GM18502 (cell line): ENCODE measurements at regions not wholly inside any gene's neighbourhood (a gene's known extent, or its start where the extent isn't known, plus 50 kb on each side); places are given as distances from the start of the nearest gene placed in this dataset.

ENCODE experiments used
- ATAC-seq: cut with Tn5 transposase; IDR thresholded peaks from one replicate; pipeline ENCODE4 v1.9.1; 2021; ENCODE audit warnings: mild to moderate bottlenecking; ENCODE audit not compliant: unreplicated experiment, poor library complexity

DNA sequence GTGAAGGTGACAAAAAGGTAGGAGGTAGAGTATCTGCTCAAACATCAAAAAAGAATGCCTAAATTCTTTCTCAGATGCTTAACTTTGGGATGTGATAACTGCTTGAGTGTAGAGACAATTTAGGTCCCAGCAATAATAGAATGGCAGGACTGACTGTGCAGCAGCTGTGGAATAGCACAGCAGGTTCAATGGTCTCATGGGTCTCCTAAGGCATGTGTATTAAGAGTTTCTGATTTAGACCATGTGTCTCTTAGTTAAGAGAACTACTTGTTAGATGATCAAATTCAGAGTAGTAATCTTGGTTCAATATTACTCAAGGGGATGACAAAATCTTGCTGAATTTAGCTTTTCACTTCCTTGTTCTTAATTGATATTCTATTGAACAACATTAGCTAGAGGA lies 72.0 kb downstream of the ALX1 start:
- no peak for ATAC-seq

DNA sequence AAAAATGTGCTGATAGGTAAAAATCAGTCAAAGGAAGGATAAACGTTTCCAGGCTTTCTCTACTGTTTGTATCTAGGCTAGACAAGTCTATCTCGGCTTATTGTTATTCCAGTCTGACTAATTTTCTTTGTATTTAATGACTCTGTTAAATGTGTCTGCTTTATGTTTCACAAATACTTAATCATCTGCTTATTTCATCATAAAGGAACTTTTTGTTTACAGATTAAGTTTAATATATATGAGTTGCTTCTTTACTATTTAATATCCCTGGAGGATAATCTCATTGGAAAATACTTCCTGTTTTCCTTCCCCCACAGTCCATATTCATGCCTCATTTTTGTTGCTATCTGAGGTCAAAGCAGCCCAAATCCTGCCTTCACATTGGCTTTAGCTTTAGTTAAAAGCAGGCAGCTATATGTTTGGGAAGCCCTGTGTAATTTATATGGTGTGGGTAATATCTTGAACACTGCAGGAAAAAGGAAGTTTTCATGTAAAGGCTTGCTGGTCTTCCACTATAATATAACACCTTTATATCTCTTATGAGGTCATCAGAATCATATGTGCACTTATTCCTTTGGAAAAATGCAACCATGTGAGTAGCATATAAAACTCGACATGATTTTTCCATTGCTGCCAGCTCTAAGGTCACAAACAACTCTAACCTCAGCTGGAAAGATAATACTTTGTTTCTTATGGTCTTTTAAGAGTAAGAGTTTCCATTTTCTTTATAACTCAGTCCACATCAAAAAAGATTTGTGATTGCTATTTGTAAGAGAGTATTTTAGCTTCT lies 76.8 kb downstream of the ALX1 start:
- no peak for ATAC-seq

DNA sequence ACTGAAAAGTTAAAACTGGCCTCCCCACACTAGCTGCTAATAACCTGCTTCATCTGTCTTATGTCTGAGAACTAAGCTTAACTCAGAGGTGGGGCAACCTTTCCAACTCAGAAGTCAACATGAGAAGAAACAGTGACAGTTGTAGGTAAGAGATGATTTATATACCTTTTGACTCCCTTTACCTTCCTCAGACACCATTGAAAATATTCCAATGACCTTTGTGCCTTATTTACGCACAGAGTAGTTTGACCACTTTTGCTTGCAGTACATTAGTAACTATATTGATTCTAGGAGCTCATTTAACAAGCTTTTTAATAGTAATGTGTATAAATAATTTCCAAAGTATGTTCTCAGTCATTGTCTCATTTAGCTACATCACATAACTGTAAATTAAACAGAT lies 77.6 kb downstream of the ALX1 start:
- ATAC-seq: no peak

DNA sequence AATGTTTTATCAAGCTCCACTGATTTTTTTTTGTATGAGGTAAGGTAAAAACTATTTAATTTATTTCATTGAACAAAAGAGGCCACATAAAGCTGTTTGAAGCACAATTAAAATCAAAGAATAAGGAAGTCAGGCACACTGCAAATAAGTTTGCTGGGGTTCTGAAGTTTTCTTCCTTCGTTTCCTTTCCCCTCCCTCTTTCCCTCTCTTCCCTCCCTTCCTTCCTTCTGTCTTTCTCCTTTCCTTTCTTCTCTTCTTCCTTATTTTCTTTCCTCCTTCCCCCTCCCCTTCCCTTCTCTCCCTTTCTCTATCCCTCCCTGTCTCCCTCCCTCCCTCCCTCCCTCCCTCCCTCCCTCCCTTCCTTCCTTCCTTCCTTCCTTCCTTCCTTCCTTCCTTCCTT lies 78.7 kb downstream of the ALX1 start:
- no peak for ATAC-seq

DNA sequence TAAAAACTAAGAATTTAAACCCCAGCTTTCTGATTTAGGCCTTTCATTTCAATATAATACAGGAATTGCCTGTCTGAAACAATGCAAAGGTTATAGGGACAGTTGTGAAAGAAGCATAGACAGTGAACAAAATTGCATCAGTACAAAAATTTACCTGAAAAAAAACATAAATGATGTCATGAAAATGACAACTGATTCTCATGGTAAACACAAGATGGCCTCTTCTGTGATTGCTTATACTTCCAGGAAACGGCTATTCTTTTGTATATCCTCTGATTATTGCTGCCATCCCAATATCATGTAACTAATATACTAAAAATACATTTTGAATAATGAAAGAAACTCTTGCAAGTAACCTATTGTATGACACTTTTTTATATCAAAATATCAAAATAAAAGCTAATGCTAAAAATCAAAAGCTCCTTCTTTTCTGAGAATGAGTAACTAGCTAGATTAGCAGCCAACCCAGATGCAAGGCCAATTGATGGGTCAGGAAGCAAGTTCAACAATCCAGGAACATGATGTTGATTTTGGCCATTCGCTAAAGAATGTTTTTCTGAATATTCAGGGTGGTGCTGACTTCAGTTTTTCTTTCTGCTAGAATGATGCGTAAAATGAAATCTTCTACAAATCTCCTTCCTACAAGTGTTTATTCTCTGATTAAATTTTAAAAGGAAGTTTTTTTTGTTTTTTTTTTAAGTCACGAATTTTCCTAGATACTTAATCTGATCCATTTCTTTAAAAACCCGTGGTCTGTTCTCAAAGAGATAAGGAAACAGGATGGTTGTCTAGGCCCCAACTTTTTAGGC lies 83.6 kb downstream of the ALX1 start:
- no peak for ATAC-seq

DNA sequence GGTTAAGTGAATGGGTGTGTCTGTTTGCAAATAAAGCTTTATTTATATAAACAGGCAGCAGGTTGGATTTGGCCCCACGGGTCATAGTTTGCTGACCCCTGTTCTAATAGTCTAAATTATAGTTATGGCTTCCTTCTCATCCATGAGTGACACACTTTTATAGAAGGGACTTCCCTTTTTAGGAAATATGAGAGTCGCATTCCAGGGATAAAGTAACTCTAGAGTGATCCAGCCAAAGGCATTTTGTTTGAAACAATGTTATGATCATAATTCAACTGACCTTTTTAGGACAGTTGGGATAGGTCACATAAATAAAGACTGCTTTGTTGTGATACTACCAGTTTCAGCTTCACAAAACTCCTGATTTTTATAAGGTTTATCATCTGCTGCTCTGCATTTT lies 87.9 kb downstream of the ALX1 start:
- ATAC-seq: no peak

DNA sequence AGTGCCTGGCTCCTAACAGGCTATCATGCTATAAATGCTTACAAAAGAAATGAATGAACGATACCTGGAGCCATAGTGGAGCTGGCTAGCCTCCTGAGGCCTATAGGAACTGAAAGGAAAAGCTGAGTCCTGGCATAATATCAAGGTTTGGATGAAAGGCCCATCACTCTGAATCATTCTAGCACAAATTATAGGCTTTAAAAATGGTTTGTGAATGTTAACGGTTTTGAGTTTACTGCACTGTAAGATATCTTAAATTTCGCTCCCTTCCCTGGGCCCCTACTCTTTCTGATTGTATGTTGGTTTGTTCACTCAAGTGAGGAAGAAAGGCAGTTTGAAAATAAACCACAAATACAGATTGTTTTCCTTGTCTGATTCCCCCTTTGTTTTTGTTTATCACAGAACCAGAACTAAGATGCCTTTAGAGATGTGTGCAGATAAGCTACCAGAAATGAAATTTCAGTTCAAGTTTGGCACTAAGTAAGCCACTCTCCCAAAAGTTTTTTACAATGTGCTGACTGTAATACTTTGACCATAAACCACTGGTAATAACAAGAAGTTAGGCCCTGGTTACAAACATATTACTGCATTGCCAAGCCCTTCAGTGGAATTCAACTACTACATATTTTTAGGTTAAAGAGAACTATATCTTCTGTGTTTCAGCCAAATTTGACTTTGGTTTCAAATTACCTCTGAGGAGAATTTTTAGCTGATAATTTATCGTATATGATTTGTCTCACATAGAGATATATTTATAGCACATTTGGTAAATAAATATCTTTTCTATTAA lies 89.5 kb downstream of the ALX1 start:
- ATAC-seq: no peak

DNA sequence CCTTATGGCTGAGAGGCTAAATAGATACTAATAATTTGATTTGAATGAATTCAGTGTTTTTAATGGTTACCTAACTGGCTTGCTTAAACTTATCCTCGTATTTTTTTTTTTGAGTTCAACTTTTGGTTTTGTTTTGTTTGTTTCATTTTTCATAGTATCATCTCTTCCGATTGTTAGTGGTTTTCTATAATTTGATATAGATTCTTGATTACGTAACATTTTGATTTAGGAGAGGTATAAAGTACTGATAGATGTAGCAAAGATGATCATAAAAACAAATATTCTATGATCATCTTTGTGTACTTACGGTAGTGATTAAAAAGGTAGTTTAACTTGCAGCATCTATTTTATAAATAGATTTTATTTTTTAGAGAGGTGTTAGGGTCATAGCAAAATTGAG lies 93.0 kb downstream of the ALX1 start:
- no peak for ATAC-seq

DNA sequence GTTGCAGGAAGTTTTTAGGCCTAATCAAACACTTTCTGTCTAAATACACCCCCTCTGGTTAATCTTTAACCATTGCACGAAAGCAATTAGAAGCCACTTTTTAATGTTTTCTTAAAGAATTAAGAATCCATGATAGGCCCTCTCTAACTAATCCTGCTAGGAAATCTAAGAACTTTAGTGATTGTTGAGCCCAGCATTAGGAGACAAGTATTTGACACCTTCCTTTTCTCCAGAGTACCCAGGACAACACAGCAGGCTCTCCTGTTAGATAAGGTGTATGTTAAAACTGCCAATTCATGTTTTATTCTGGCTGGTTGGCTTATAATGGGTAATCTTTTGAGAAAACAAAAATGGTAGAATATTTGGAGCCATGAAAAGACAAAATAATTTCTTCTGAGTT lies 95.0 kb downstream of the ALX1 start:
- no peak for ATAC-seq

DNA sequence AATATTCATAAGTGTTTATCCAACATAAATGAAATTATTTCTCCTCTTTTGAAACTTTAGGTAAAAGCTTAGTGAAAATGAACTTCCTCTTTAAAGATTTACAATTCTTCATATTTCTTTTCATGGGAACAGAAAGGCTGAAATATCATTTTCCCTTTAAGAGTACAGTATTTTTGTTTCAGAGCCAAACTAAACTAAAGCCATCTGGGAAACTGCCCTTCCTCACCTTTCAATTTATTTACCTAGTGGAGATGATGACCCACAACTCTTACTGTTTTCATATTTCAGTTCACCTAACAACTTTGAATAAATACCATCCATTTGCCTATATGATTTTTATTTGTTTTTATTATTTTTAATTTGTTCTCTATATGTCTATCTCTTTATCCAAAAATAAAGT lies 105.4 kb downstream of the ALX1 start:
- no peak for ATAC-seq

DNA sequence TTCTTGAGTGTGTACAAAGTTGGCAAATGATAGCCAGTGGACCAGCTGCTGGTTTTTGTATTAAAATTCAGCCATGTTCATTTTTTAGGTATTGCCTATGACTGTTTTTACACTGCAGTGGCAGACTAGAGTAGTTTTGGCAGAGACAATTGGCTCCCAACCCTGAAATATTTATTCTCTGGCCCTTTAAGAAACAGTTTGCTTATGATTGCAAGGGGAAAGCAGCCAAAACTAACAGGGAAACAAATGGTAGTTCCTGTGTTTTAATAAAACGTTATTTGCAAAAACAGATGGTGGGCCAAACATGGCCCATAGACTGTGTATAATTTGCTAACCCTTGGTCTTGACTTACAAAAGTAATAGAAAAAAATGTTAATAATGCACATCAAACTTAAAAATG lies 110.2 kb downstream of the ALX1 start:
- no peak for ATAC-seq

DNA sequence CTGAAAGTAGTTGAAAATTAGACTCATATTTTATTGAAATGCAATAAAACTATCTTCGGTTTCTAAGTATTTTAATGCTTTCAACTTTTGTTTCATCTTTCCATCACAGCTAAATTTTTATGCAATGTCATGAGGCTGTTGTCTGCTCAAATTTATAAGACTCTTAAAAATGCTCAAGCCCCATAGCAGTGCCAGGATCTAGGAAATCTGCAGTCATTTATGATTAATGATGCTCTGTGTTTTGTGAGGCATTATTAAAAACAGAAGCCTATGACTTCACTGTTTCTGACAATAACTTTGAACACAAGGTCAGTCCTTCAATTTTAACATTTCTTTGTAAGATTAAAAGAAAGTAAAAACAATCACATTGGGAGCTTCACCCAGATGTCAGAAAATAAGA lies 112.5 kb downstream of the ALX1 start:
- no peak for ATAC-seq

DNA sequence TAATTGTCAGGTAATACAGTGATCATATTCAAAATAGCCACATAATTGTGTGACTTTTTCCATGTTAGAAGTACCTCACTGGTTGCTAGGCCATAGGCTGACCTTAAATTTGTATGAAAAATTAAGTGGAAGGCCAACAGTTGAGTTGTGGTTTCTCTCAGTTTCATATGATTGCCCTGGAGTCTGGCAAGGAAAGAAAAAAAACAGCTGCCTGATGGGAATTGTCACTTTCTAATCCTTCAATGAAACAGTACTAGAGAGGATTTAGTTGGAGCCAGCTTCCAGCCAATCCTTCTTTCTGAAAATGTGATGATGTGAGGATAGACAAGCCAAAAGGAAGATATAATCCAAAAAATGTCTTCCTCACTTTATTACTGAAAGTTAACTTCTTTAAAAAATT lies 113.6 kb downstream of the ALX1 start:
- ATAC-seq: no peak

DNA sequence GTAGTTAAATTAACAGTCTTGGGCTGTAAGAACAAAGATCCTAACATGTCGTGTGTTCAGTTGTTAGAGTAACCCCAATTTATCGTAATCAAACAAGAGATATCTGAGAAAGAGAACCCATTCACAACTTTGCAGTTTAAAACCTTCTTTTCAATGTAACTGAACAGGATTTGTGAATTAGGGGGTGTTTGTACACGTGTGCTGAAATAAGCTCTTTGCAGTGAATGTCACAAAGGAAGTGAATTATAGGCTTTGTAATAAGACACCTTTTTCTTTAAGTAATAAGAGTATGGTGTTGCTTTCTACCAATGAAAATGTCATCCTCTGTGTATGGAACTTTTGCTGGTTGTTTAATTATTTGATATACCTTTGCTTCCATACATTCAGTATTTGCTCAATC lies 114.0 kb downstream of the ALX1 start:
- ATAC-seq: no peak

DNA sequence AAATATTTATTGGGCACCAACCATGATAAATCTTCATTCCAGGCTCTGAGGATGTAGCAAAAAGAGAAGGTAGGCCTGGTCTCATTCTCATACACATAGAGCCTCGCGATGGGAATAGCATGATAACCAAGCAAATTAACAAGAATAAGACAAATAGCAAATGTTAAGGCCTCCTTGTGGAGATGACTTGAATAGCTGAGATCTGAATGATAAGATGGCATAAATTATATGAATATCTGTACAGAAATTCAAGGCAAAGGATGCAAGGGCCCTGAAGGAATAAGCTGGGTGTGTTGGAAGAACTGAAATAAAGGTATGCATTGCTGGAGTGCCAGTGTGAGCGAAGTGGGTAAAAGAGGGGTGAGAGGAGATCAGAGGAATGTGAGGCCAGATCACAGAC lies 114.8 kb downstream of the ALX1 start:
- no peak for ATAC-seq

DNA sequence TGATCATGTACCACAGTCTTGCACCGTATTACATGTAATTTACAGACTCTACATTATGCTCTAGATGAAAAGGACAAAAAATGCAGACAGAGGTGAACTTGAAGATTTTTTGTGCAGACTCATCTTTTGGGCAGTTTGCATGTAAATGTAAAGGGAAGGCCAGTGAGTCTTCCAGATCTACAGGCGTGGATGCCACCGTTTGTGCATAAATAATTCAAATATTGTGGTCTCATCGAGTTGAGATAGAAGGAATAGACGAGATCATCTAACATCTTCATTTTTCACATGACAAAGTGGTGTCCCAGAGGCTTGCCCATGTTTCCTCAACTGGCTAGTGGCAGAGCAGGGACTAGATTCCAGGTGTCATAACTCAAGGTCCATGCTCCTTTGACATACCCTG lies 125.2 kb downstream of the ALX1 start:
- ATAC-seq: no peak

DNA sequence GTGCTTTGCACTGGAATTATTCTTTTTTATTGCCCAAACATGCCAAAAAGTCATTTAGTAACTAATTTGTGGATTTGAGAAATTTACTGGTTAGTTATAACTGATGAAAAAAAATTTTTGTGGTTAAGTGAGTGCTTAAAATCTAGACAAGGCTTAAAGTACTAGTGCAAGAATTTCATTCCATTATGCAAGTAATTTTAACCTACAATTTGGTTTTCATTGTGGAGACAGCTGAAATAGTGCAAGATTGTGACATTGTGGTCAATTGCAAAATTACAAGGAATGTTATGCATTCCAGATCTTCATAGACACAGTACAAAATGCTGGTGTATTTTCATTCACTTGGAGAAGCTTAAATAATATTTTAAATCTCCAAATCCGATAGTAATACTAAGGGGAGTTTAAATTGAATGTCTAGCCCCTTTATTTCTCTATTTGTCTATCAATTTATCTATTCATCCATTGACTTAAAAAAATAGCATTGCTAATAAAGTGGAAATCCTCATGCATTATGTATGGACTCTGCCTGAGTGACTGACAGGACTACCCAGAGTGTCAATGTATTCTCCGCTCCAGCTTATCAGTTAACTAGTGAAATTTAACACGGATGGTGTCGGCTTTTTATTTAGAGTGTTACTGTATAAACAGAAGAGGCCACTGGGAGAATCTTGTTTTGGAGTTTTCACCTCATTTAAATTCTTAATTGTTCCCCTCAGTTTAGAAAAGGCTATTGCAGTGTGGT lies 125.9 kb downstream of the ALX1 start:
- ATAC-seq: no peak

DNA sequence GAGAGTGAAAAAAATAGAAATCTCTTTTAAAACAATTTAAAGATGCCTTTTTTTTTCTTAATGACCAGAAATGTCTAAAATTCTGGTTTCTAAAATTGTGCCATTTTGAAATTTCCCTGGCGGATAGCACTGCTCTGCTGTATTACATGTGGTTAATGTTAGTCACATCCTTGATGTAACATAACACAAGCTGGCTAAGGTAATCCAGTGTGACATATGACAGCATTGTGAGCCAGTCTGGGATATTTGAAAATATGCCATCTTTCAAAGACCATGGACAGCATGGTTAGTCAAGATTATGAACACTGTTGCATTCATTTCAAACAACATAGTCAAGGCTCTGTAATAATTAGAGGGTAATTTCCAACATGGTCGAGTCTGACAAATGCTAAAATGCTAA lies 133.2 kb downstream of the ALX1 start:
- no peak for ATAC-seq

DNA sequence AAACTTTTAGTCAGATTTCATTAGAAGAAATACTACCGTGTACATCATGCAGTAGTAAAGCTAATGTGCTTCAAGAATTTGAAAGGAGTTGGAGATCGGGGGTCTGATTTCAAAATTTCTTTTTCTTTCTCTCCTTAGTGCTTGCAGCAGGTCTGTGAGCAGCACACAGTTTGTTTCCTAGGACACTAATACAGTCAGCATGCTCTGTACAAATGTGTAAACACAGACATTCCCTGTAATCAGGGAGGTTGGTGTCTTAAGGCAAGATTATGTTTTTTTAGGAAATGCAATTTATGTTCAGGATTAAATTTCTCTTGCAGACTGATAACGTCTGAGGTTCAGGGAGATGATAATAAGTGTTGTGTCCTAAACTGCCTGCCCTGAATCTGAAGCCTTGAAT lies 142.7 kb downstream of the ALX1 start:
- ATAC-seq: no peak

DNA sequence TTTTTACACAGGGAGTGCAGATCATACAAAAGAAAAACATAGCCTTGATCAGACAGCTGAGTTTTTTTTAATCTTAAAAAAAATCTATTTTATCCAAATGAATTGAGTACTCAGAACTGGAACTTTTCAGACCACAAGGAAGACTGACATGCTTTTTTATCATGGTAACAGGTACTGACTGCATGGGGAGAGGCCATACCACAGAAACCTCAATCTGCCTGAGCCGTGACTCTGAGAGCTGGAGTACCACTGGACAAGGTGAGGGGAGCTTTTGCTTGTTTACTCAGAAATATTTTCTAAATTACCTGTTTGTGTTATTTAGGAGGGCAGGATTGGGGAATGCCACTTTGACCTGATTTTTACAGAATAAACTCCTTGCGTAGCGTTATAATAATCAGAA lies 143.9 kb downstream of the ALX1 start:
- ATAC-seq: peak; percentile 57
